IPS-18c (cell line): ENCODE measurements at regions not wholly inside any gene's neighbourhood (a gene's known extent, or its start where the extent isn't known, plus 50 kb on each side); places are given as distances from the start of the nearest gene placed in this dataset.

Experiments
- H3K4me3 ChIP-seq: 2 replicates; pipeline ENCODE4 v1.7.0; 2013; ENCODE audit warnings: low read depth, mild to moderate bottlenecking, low read length, moderate library complexity; ENCODE audit not compliant: insufficient read depth
- H3K9me3 ChIP-seq: one replicate; pipeline ENCODE4 v1.6.1; 2013; ENCODE audit warnings: mild to moderate bottlenecking, low read length, moderate library complexity; ENCODE audit not compliant: control insufficient read depth, insufficient read depth

- Histone ChIP-seq H3K4me3 (no peak overlapping the region), H3K9me3 (no peaks in the 10 kb centered on the region)
Observed at GRCh38 chr12:124457287-124458219, 109.9 kb downstream of the NCOR2 start.

- no peaks in the 10 kb centered on the region for H3K9me3 ChIP-seq
- no peak overlapping the region for H3K4me3 ChIP-seq
Observed at GRCh38 chr12:124456652-124457152, 110.7 kb downstream of the NCOR2 start.

- H3K9me3 ChIP-seq = no peaks in the 10 kb centered on the region
- no peak overlapping the region for H3K4me3 ChIP-seq
Observed at GRCh38 chr12:124456133-124456651, 111.2 kb downstream of the NCOR2 start.

- H3K4me3 ChIP-seq = no peak overlapping the region
Observed at GRCh38 chr12:124455336-124455735, 112.1 kb downstream of the NCOR2 start.

GRCh38 chr12:124454735-124455134, 112.7 kb downstream of the NCOR2 start:
- H3K9me3 ChIP-seq = no peaks in the 10 kb centered on the region
- H3K4me3 ChIP-seq = no peak overlapping the region

More at GRCh38 chr12:124455336-124455735, 112.1 kb downstream of the NCOR2 start:
- no peaks in the 10 kb centered on the region for H3K9me3 ChIP-seq

GRCh38 chr12:124454352-124454725, 113.1 kb downstream of the NCOR2 start:
- H3K4me3 ChIP-seq = no peak overlapping the region

GRCh38 chr12:124453419-124454351, 113.7 kb downstream of the NCOR2 start:
- Histone ChIP-seq H3K9me3 (no peaks in the 10 kb centered on the region), H3K4me3 (no peak overlapping the region)

More at GRCh38 chr12:124454352-124454725, 113.1 kb downstream of the NCOR2 start:
- no peaks in the 10 kb centered on the region for H3K9me3 ChIP-seq

GRCh38 chr12:124452576-124453331, 114.7 kb downstream of the NCOR2 start:
- no peaks in the 10 kb centered on the region for H3K9me3 ChIP-seq
- no peak overlapping the region for H3K4me3 ChIP-seq

- H3K9me3 ChIP-seq = no peaks in the 10 kb centered on the region
- H3K4me3 ChIP-seq = no peak overlapping the region
Observed at GRCh38 chr12:124451637-124452243, 115.7 kb downstream of the NCOR2 start.

- H3K4me3 ChIP-seq = no peak overlapping the region
- no peaks in the 10 kb centered on the region for H3K9me3 ChIP-seq
Observed at GRCh38 chr12:124451016-124451415, 116.4 kb downstream of the NCOR2 start.

GRCh38 chr12:124450376-124450750, 117.0 kb downstream of the NCOR2 start:
- H3K4me3 ChIP-seq = no peak overlapping the region
- H3K9me3 ChIP-seq = no peaks in the 10 kb centered on the region

- Histone ChIP-seq H3K4me3 (no peak overlapping the region), H3K9me3 (no peaks in the 10 kb centered on the region)
Observed at GRCh38 chr12:124449623-124450375, 117.6 kb downstream of the NCOR2 start.

GRCh38 chr12:124448955-124449622, 118.3 kb downstream of the NCOR2 start:
- Histone ChIP-seq H3K9me3 (no peaks in the 10 kb centered on the region), H3K4me3 (no peak overlapping the region)

- H3K9me3 ChIP-seq = no peaks in the 10 kb centered on the region
Observed at GRCh38 chr12:124448241-124448954, 119.0 kb downstream of the NCOR2 start.

GRCh38 chr12:124446364-124446763, 121.0 kb downstream of the NCOR2 start:
- Histone ChIP-seq H3K9me3 (no peaks in the 10 kb centered on the region), H3K4me3 (no peak overlapping the region)

More at GRCh38 chr12:124448241-124448954, 119.0 kb downstream of the NCOR2 start:
- no peak overlapping the region for H3K4me3 ChIP-seq
